GM12878 (cell line): ENCODE measurements at regions not wholly inside any gene's neighbourhood (a gene's known extent, or its start where the extent isn't known, plus 50 kb on each side); places are given as distances from the start of the nearest gene placed in this dataset.

ENCODE experiments used
- ATAC-seq: fragments of 200-7000 bp; cut with Tn5 transposase; 3 replicates; pipeline ENCODE4 v1.9.1; 2020; ENCODE audit warnings: mild to moderate bottlenecking, moderate library complexity
- BruUV-seq: library from RNA; stranded (reverse); fragments of 400-500 nt; replicated peaks from 2 replicates; lab custom pipeline; 2021; lab: Mats Ljungman, UMichigan
- CTCF ChIA-PET: fragments of 300-600 bp; sonication (Branson Sonifier 250); formaldehyde crosslinking; extraction: SDS; loops from one replicate; lab custom pipeline; 2021; ENCODE audit warnings: inconsistent platforms; lab: Yijun Ruan, JAX
- POLR2A ChIA-PET: fragments of 350-600 bp; formaldehyde crosslinking; extraction: SDS; loops from one replicate; lab custom pipeline; 2021; ENCODE audit warnings: inconsistent platforms; lab: Charles Lee
- RAD21 ChIA-PET: fragments of 300-600 bp; sonication (Branson Sonifier 250); formaldehyde crosslinking; loops from one replicate; lab custom pipeline; 2023; ENCODE audit warnings: antibody characterized with exemption; ENCODE audit not compliant: unreplicated experiment; lab: Charles Lee
- SMC1A ChIA-PET: fragments of 300-600 bp; sonication (Branson Sonifier 250); formaldehyde crosslinking; loops from one replicate; lab custom pipeline; 2023; ENCODE audit not compliant: unreplicated experiment, uncharacterized antibody; lab: Charles Lee
- DNase-seq: peaks from one replicate; pipeline ENCODE4 v3.0.0-alpha.2; 2011; ENCODE audit warnings: low read depth, low spot score
- FAIRE-seq: peaks from 3 replicates; lab custom pipeline; 2011; peaks lifted over from hg19 to GRCh38; lab: Jason Lieb, UNC
- H2AFZ ChIP-seq: 2 replicates; pipeline ENCODE4 v1.6.0; 2011; ENCODE audit warnings: low read depth, low read length, control low read depth; ENCODE audit not compliant: control insufficient read depth
- H3K27ac ChIP-seq: 2 replicates; pipeline ENCODE4 v1.5.1; 2011; ENCODE audit warnings: control low read depth; ENCODE audit not compliant: control insufficient read depth, insufficient read depth
- H3K27me3 ChIP-seq, 2 experiments: replicated peaks in 1 of 2; 2 replicates each; pipeline versions ENCODE4 v1.6.0 to v1.6.1; 2011; ENCODE audit warnings: low read length in 1 of 2; ENCODE audit not compliant: control insufficient read depth in 2 of 2, insufficient read depth in 2 of 2
- H3K36me3 ChIP-seq, 2 experiments: 2 replicates each; pipeline ENCODE4 v1.5.1; 2011; ENCODE audit warnings: low read length in 1 of 2; ENCODE audit not compliant: control insufficient read depth in 2 of 2, insufficient read depth in 2 of 2
- H3K4me1 ChIP-seq: 2 replicates; pipeline ENCODE4 v1.6.1; 2011; ENCODE audit warnings: mild to moderate bottlenecking, low read length, moderate library complexity, mixed read lengths; ENCODE audit not compliant: control insufficient read depth, insufficient read depth
- H3K4me2 ChIP-seq: 2 replicates; pipeline ENCODE4 v1.6.0; 2011; ENCODE audit warnings: control low read depth; ENCODE audit not compliant: control insufficient read depth, insufficient read depth
- H3K4me3 ChIP-seq: fragments of 200-600 bp; sonication (generic); 2 replicates; pipeline ENCODE4 v1.5.1; 2016
- H3K79me2 ChIP-seq: 2 replicates; pipeline ENCODE4 v1.6.0; 2011; ENCODE audit warnings: low read length; ENCODE audit not compliant: control insufficient read depth, insufficient read depth
- H3K9ac ChIP-seq: 2 replicates; pipeline ENCODE4 v1.8.0; 2011; ENCODE audit warnings: low read length, control low read depth, mixed read lengths; ENCODE audit not compliant: control insufficient read depth, insufficient read depth
- H3K9me3 ChIP-seq: replicated peaks from 3 replicates; pipeline ENCODE4 v1.5.1; 2011; ENCODE audit warnings: mild to moderate bottlenecking, low read length; ENCODE audit not compliant: control insufficient read depth, insufficient read depth
- H4K20me1 ChIP-seq: 2 replicates; pipeline ENCODE4 v1.6.0; 2011; ENCODE audit not compliant: control insufficient read depth, insufficient read depth
- ATF2 ChIP-seq: IDR thresholded peaks from 2 replicates; pipeline ENCODE4 v1.6.1; 2012; ENCODE audit warnings: low read length, inconsistent platforms
- ATF7 ChIP-seq: fragments of 450-650 bp; IDR thresholded peaks from 2 replicates; pipeline ENCODE4 v1.6.1; 2016; ENCODE audit warnings: low read depth, mild to moderate bottlenecking
- BRCA1 ChIP-seq: IDR thresholded peaks from 2 replicates; pipeline ENCODE4 v1.6.1; 2011; ENCODE audit warnings: low read depth, low read length, improper control_type of control experiment
- E4F1 ChIP-seq: fragments of 450-650 bp; IDR thresholded peaks from 2 replicates; pipeline ENCODE4 v1.6.1; 2018; ENCODE audit warnings: borderline replicate concordance, mild to moderate bottlenecking; ENCODE audit not compliant: partially characterized antibody
- FOXM1 ChIP-seq: IDR thresholded peaks from 2 replicates; pipeline ENCODE4 v1.6.1; 2012; ENCODE audit warnings: low read depth, mild to moderate bottlenecking, inconsistent platforms, low read length, moderate library complexity
- GABPA ChIP-seq: IDR thresholded peaks from 2 replicates; pipeline ENCODE4 v1.6.1; 2014; ENCODE audit warnings: antibody characterized with exemption, low read depth, mild to moderate bottlenecking, inconsistent platforms
- JUNB ChIP-seq: IDR thresholded peaks from 2 replicates; pipeline ENCODE4 v1.6.1; 2016; ENCODE audit warnings: antibody characterized with exemption, mild to moderate bottlenecking
- MEF2A ChIP-seq: IDR thresholded peaks from 2 replicates; pipeline ENCODE4 v1.6.1; 2011; ENCODE audit warnings: low read depth, mild to moderate bottlenecking, low read length, moderate library complexity; ENCODE audit not compliant: insufficient read depth
- NFIC ChIP-seq: IDR thresholded peaks from 2 replicates; pipeline ENCODE4 v1.6.1; 2012; ENCODE audit warnings: low read depth, mild to moderate bottlenecking, inconsistent platforms, low read length, moderate library complexity
- NFYA ChIP-seq: IDR thresholded peaks from 2 replicates; pipeline ENCODE4 v1.6.1; 2011; ENCODE audit warnings: low read depth, mild to moderate bottlenecking, low read length, improper control_type of control experiment, borderline replicate concordance
- RUNX3 ChIP-seq: IDR thresholded peaks from 2 replicates; pipeline ENCODE4 v1.6.1; 2012; ENCODE audit warnings: low read length, inconsistent platforms
- TBL1XR1 ChIP-seq: IDR thresholded peaks from 2 replicates; pipeline ENCODE4 v1.6.1; 2012; ENCODE audit warnings: low read depth, low read length, improper control_type of control experiment
- TCF3 ChIP-seq: IDR thresholded peaks from 2 replicates; pipeline ENCODE4 v1.6.1; 2012; ENCODE audit warnings: low read depth, mild to moderate bottlenecking, low read length, borderline replicate concordance; ENCODE audit not compliant: insufficient read depth
- in situ Hi-C: fragments of 300-500 bp; cut with MboI; formaldehyde crosslinking; loops from 9 replicates; pipeline ENCODE4 v1.14.3; 2018; ENCODE audit warnings: mixed read lengths
- intact Hi-C: fragments of 100-400 bp; cut with micrococcal nuclease; formaldehyde crosslinking; loops from one replicate; pipeline ENCODE4 v1.14.2; 2022; ENCODE audit not compliant: unreplicated experiment

GRCh38 chr14:53368711-53369201 lies 215.6 kb upstream of the DDHD1 start:
- ChIA-PET RAD21 (no interaction called here), CTCF (no interaction called here), SMC1A (no interaction called here), POLR2A (no interaction called here)
- Histone ChIP-seq H2AFZ (no peak overlapping the region), H3K27me3 (no peaks in the 10 kb centered on the region), H3K4me1 (no peaks in the 10 kb centered on the region), H3K4me2 (no peak overlapping the region), H3K9me3 (no peaks in the 10 kb centered on the region; the same call in 2 of the 3 replicates), H3K4me3 (no peak overlapping the region), H3K36me3 (no peaks in the 10 kb centered on the region), H3K27ac (no peak overlapping the region), H3K9ac (no peak overlapping the region), H4K20me1 (no peaks in the 10 kb centered on the region), H3K79me2 (no peaks in the 10 kb centered on the region)
- intact Hi-C loops = no loop called here
- no peak for DNase-seq
- in situ Hi-C loops = no loop called here
- ATAC-seq = no peak
- no peak for FAIRE-seq
- BruUV-seq = no TSS peak
- TF ChIP-seq NFYA (no peak), MEF2A (peak; percentile 85), TBL1XR1 (no peak), E4F1 (no peak), RUNX3 (peak; percentile 13; the same call in 1 of the 2 replicates), FOXM1 (peak; percentile 55; the same call in 1 of the 2 replicates), BRCA1 (no peak), ATF2 (peak; percentile 53; the same call in 1 of the 2 replicates), TCF3 (no peak), GABPA (peak; percentile 49; the same call in 1 of the 2 replicates), JUNB (peak; percentile 84), NFIC (peak; percentile 69; the same call in 1 of the 2 replicates), ATF7 (no peak)
